ENCODE measurements at regions not wholly inside any gene's neighbourhood (a gene's known extent, or its start where the extent isn't known, plus 50 kb on each side); places are given as distances from the start of the nearest gene placed in this dataset.

GRCh38 chr6:87982134-87982533 lies 65.5 kb upstream of the SPACA1 start:
- no peak for TF ChIP-seq CTCF (conservative IDR thresholded peaks at IDR 0.05; ENCODE audit: low read depth, low read length)
- no peak for TF ChIP-seq EZH2 (IDR thresholded peaks at IDR 0.05; ENCODE audit: borderline replicate concordance, low read depth, low read length, poor library complexity, severe bottlenecking)
- no peaks in the 10 kb centered on the region for H3K36me3 ChIP-seq (ENCODE audit: insufficient read depth, low read length, poor library complexity, severe bottlenecking)
- ChIA-PET POLR2A (ENCODE audit: low non-redundant PET) (no interaction called here), CTCF (no interaction called here)
- H3K9me3 ChIP-seq (ENCODE audit: low read depth, low read length, poor library complexity, severe bottlenecking), result no peaks in the 10 kb centered on the region
- H3K27ac ChIP-seq (ENCODE audit: low read depth, low read length, poor library complexity, severe bottlenecking), result no peak overlapping the region
- intact Hi-C loops (cut with micrococcal nuclease; ENCODE audit: unreplicated experiment), result no loop called here
- BruUV-seq (replicated peaks), result no TSS peak
- peaks cover 21% of the 10 kb centered on the region for H3K27me3 ChIP-seq (replicated peaks; ENCODE audit: insufficient read depth, low read depth, low read length, poor library complexity)
- DNase-seq (ENCODE audit: low spot score), result no peak
- no peak overlapping the region for H3K4me3 ChIP-seq (ENCODE audit: low read depth, low read length, poor library complexity, severe bottlenecking)
- H3K4me1 ChIP-seq (ENCODE audit: insufficient read depth, low read length, poor library complexity, severe bottlenecking), result no peaks in the 10 kb centered on the region

GRCh38 chr6:87979737-87980136 lies 67.9 kb upstream of the SPACA1 start:
- Histone ChIP-seq H3K9me3 (ENCODE audit: low read depth, low read length, poor library complexity, severe bottlenecking) (no peaks in the 10 kb centered on the region), H3K4me3 (ENCODE audit: low read depth, low read length, poor library complexity, severe bottlenecking) (no peak overlapping the region), H3K36me3 (ENCODE audit: insufficient read depth, low read length, poor library complexity, severe bottlenecking) (no peaks in the 10 kb centered on the region), H3K27ac (ENCODE audit: low read depth, low read length, poor library complexity, severe bottlenecking) (no peak overlapping the region), H3K27me3 (replicated peaks; ENCODE audit: insufficient read depth, low read depth, low read length, poor library complexity) (peaks cover 27% of the 10 kb centered on the region), H3K4me1 (ENCODE audit: insufficient read depth, low read length, poor library complexity, severe bottlenecking) (no peaks in the 10 kb centered on the region)
- ChIA-PET CTCF (no interaction called here), POLR2A (ENCODE audit: low non-redundant PET) (no interaction called here)
- BruUV-seq (replicated peaks), result no TSS peak
- DNase-seq (ENCODE audit: low spot score), result no peak
- TF ChIP-seq EZH2 (IDR thresholded peaks at IDR 0.05; ENCODE audit: borderline replicate concordance, low read depth, low read length, poor library complexity, severe bottlenecking) (no peak), CTCF (conservative IDR thresholded peaks at IDR 0.05; ENCODE audit: low read depth, low read length) (no peak)
- intact Hi-C loops (cut with micrococcal nuclease; ENCODE audit: unreplicated experiment), result no loop called here

GRCh38 chr6:87976616-87977015 lies 71.0 kb upstream of the SPACA1 start:
- peaks cover 29% of the 10 kb centered on the region for H3K27me3 ChIP-seq (replicated peaks; ENCODE audit: insufficient read depth, low read depth, low read length, poor library complexity)
- no peak for DNase-seq (ENCODE audit: low spot score)
- H3K9me3 ChIP-seq (ENCODE audit: low read depth, low read length, poor library complexity, severe bottlenecking), result no peaks in the 10 kb centered on the region
- TF ChIP-seq EZH2 (IDR thresholded peaks at IDR 0.05; ENCODE audit: borderline replicate concordance, low read depth, low read length, poor library complexity, severe bottlenecking) (no peak), CTCF (conservative IDR thresholded peaks at IDR 0.05; ENCODE audit: low read depth, low read length) (no peak)
- CTCF ChIA-PET, result no interaction called here
- BruUV-seq (replicated peaks), result no TSS peak
- no peaks in the 10 kb centered on the region for H3K4me1 ChIP-seq (ENCODE audit: insufficient read depth, low read length, poor library complexity, severe bottlenecking)
- POLR2A ChIA-PET (ENCODE audit: low non-redundant PET), result no interaction called here
- H3K27ac ChIP-seq (ENCODE audit: low read depth, low read length, poor library complexity, severe bottlenecking), result no peak overlapping the region
- no peaks in the 10 kb centered on the region for H3K36me3 ChIP-seq (ENCODE audit: insufficient read depth, low read length, poor library complexity, severe bottlenecking)
- no peak overlapping the region for H3K4me3 ChIP-seq (ENCODE audit: low read depth, low read length, poor library complexity, severe bottlenecking)
- intact Hi-C loops (cut with micrococcal nuclease; ENCODE audit: unreplicated experiment), result no loop called here
